Inferior parietal cortex (tissue), 1 donor: ENCODE measurements at regions not wholly inside any gene's neighbourhood (a gene's known extent, or its start where the extent isn't known, plus 50 kb on each side); places are given as distances from the start of the nearest gene placed in this dataset.
"Not testable (repeated sequence)": the region's sequence is repeated elsewhere in the genome, so short reads cannot be mapped to it uniquely, and the experiment has no call there.

Experiments
- DNase-seq: peaks from one replicate; pipeline ENCODE4 v3.0.0-alpha.2; 2016; ENCODE audit errors: extremely low spot score

GRCh38 chr13:21261487-21262216 lies 85.2 kb downstream of the MRPL57 start:
- not testable (repeated sequence) for DNase-seq

- not testable (repeated sequence) for DNase-seq
These were observed 87.5 kb downstream of the MRPL57 start for GRCh38 chr13:21263909-21264308.

- not testable (repeated sequence) for DNase-seq
These were observed 92.0 kb downstream of the MRPL57 start for GRCh38 chr13:21268485-21268884.

GRCh38 chr13:21272439-21272838 lies 96.0 kb downstream of the MRPL57 start:
- not testable (repeated sequence) for DNase-seq

GRCh38 chr13:21274457-21274856 lies 98.0 kb downstream of the MRPL57 start:
- DNase-seq: not testable (repeated sequence)

- DNase-seq: no peak
These were observed 105.6 kb downstream of the MRPL57 start for GRCh38 chr13:21282065-21282464.

GRCh38 chr13:21287331-21287907 lies 111.0 kb downstream of the MRPL57 start:
- DNase-seq: no peak

GRCh38 chr13:21289475-21289874 lies 113.0 kb downstream of the MRPL57 start:
- no peak for DNase-seq

- DNase-seq: not testable (repeated sequence)
These were observed 114.1 kb downstream of the MRPL57 start for GRCh38 chr13:21290442-21291002.

- no peak for DNase-seq
These were observed 115.4 kb downstream of the MRPL57 start for GRCh38 chr13:21291840-21292239.

GRCh38 chr13:21296991-21297390 lies 120.5 kb downstream of the MRPL57 start:
- peak; percentile 25 for DNase-seq

- DNase-seq: peak; percentile 9
These were observed 121.0 kb downstream of the MRPL57 start for GRCh38 chr13:21297447-21297846.

GRCh38 chr13:21297914-21298831 lies 121.7 kb downstream of the MRPL57 start:
- DNase-seq: peak; percentile 95

- DNase-seq: no peak
These were observed 127.8 kb downstream of the MRPL57 start for GRCh38 chr13:21304256-21304655.

GRCh38 chr13:21306300-21307073 lies 130.0 kb downstream of the MRPL57 start:
- not testable (repeated sequence) for DNase-seq

- not testable (repeated sequence) for DNase-seq
These were observed 130.7 kb downstream of the MRPL57 start for GRCh38 chr13:21307158-21307557.

- no peak for DNase-seq
These were observed 132.4 kb downstream of the MRPL57 start for GRCh38 chr13:21308906-21309305.

GRCh38 chr13:21309542-21310172 lies 133.2 kb downstream of the MRPL57 start:
- no peak for DNase-seq

- no peak for DNase-seq
These were observed 133.8 kb downstream of the MRPL57 start for GRCh38 chr13:21310220-21310619.

- DNase-seq: not testable (repeated sequence)
These were observed 138.5 kb downstream of the MRPL57 start for GRCh38 chr13:21314976-21315375.

GRCh38 chr13:21316376-21316775 lies 139.9 kb downstream of the MRPL57 start:
- no peak for DNase-seq
